ENCODE measurements at regions not wholly inside any gene's neighbourhood (a gene's known extent, or its start where the extent isn't known, plus 50 kb on each side); places are given as distances from the start of the nearest gene placed in this dataset.

DNA sequence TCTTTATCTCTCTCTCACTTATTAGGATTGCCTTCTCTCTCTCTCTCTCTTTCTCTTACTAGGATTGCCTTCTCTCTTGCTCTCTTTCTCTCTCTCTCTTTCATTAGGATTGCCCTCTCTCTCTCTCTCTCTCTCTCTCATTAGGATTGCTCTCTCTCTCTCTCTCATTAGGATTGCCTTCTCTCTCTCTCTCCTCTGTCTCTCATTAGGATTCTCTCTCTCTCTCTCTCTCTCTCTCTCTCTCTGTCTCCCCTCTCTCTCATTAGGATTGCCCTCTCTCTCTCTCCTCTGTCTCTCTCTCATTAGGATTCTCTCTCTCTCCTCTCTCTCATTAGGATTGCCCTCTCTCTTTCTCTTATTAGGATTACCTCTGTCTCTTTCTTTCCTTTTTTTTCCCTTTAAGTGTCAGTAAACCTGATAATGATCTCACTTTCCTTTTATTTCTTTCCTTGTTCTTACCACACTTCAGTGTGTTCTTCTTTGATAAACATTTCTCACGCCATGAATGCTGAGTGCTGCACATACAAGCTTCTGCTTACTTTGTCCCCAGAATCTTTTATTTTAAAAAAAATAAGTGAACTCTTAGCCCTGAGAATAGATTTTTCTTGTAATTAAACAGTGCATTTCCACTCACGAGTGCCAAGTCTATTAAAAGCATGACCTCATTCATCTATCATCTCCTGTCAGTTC is 243.4 kb upstream of the TBC1D5 start:
- no peak for DNase-seq (ENCODE audit: low spot score)

DNA sequence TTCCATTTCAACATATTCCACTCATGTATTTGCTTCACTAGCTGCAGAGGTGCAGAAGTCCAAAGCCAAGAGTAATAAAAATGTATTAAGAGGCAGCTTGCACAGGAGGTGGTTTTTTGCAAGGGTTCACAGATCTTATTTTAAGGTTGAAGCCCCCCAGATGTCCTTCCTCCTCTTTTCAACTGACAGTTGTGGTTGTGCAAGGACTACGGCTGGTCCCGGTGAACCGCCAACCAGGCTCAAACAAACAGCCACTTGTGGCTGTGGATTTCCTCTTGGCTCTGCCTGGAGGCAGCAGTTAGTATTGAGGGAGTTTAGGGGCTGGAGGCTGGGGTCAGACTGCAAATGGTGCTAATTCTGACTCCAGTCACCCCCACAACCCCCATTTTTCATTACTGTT is 240.7 kb upstream of the TBC1D5 start:
- DNase-seq (ENCODE audit: low spot score), result no peak

DNA sequence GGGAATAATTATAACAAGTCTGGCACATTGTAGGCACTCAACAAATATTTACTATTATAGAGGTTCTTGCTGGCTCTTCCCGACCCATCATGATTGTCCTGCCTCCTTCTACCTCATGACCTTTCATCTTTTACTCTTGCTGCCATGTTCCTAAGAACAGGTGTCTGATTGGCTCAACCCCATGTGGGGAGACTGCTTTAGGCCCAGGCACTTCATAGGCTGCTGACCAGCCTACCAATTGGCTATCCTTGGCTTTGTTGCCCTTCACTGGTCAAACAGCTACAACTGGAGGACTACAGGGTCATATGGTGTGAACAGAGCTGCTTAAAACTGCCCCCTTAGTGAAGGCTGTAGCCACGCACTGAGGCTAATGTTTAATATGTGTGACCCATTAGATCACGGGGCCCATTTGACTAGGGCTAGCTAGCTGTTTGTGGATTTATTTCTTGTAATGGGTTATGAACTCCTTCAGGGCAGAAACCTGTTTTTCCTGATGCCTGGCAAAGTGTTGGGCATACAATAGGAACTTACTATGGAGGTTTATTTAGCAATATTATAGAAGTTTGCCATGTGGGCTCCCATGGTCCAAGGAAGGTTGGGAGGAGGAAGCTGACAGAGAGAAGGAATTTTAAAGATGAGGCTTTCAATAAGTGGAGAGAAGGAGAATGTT is 239.9 kb upstream of the TBC1D5 start:
- DNase-seq (ENCODE audit: low spot score), result no peak

DNA sequence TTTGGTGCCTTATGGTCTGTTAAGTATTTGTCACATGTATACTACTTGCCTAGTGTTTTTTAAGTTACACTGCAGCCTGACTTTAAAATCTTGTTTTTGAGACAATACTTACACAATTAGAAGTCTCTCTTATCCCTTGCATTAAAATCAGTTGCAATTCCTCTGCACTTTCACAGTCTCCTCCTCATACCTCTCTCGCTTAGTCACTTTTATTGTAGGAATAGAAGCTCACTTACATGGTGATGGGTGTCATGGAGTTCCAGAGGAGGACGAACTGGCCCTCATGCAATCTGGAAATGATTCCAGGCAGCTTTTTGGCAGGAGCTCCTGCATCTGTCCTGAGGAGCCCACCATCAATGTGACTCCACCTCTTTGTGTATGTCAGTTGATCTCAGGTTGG is 238.4 kb upstream of the TBC1D5 start:
- DNase-seq (ENCODE audit: low spot score), result no peak

DNA sequence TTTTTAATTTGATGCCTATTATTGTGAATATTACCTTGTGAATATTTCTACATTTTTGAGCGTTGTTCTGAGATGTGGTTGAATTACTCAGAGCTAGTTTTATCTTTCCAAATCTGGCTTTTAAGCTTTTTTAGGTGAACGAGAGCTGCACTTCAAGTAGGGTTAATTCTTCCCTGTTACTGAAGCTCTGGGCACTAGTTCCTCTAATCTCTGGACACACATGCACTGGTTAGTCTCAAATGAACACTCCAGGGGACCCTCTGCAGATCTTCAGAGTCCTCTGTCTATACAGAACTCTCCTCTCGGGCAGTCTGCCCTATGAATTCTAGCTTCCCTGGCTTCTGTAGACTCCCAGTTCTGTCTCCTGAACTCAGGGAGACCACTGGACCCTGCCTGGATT is 237.5 kb upstream of the TBC1D5 start:
- no peak for DNase-seq (ENCODE audit: low spot score)

DNA sequence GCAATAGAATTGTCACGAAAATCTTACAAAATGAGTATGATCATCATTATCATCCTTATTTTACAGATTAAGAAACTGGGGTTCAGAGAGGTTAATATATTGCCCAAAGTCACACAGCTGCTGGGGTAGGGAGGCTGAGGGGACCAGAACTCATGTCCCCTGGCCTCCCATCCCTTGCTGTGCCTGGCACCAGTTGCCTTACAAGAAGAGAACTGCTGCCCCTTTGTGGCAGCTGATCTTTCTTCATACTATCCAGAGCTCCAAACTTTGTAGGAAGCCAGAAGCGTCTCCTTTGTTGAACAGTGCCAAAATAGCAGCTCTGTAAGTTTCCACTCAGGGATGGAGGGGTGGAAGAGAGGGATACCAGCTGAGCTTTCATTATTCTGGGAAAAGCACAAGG is 236.8 kb upstream of the TBC1D5 start:
- DNase-seq (ENCODE audit: low spot score), result no peak

DNA sequence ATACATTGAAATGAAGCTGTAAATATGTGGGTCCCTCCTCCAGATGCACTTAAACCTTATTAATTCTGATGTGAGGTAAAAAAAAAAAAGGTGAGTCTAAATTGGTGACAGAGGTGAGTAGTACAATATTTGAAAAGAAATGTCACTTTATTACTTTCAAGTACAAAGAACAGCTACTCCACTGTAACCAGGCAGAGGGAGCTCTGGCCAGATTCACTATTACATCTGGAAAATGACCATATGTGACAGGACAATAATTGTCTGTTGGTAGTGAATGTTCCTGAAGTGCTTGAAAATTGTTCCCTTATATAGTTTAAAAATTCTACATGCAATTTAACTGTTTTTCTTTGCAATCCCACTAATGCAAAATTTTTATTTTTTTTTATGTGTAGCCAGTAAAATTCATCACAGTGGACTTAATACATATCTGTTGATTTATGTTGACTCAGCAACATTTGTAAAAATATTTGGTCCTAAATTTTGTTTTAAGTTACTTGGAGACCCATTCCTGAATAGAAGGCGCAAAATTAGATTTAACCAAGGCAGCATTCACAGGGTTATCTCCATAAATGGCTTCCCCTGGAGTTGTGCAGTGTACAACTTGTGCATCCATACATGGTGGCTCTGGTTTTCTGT is 231.9 kb upstream of the TBC1D5 start:
- no peak for DNase-seq (ENCODE audit: low spot score)

DNA sequence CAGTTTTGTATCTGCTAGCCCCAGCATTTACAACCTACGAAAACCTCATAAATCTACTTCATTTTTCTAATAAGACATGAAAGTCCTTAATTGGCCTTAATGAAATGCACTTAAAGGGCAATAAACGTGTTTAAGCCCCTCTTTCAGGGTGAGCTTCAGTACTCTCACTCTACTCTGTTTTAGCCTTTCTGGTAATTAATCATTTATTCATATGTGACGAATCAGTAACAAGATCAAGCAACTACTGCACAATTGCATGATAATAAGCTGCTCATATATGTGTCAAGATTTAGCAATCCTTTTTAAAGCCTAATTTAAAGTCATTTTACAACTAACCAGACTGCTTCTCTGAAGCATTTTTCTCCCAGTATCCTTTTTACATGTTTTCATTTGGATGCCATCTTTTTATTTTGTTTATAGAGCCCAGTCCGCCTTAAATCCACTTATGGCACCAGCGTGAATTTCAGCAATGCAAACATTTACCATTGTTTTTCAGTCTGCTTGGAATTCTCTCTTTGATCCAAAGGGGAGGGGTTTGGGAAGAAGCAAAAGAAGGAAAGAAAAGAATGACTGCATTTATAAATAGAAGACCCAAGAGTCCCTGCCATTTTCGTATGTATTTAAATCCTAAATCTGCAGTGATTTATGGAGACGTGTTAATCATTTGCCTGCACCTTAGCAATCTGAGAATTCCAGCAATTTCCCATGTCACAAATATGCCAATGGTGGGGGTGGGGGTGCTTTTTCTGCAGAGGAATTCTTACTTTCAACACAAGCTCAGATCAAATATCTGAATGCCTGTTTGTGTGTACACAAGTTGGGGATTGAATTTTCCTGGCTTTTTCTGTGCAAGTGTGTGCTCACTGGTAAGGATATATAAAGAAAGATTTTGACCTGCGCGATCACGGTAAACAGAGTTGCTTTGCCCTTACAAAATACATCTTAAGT is 230.8 kb upstream of the TBC1D5 start:
- no peak for DNase-seq (ENCODE audit: low spot score)

DNA sequence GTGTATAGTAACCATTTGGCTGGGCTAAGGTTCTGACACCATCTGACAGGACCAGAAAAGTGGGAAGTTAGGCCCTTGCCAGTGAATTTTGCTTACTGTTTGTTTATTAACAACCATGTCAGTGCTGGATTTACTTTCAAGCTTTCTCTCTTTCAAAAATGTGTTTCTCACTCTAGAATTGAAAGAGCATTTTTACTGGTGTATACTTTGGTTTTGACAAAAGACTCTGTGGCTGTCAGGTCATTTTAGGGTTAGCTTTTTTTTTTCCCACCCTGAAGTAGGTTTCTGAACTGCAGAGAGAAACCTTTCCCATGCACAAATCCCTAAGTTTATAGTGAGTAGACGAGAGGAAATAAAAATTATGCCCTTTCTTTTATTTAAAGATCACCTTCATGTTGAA is 230.0 kb upstream of the TBC1D5 start:
- no peak for DNase-seq (ENCODE audit: low spot score)

DNA sequence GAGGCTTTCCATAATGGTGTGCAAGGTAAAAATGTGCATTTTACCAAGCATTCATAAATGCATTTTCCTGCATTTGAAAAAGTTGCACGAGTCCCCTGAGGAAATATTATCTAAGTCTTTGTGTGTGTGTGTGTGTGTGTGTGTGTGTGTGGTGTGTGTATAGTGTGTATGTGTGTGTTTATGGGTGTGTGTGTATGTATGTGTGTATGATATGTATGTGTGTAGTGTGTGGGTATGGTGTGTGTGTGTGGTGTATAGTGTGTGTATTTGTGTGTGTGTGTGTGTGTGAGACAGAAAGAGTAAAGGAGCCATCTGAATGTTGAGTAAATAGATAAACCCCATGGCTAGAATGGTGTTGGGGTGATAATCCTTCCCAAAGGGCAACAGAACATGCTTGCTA is 229.6 kb upstream of the TBC1D5 start:
- DNase-seq (ENCODE audit: low spot score), result no peak

DNA sequence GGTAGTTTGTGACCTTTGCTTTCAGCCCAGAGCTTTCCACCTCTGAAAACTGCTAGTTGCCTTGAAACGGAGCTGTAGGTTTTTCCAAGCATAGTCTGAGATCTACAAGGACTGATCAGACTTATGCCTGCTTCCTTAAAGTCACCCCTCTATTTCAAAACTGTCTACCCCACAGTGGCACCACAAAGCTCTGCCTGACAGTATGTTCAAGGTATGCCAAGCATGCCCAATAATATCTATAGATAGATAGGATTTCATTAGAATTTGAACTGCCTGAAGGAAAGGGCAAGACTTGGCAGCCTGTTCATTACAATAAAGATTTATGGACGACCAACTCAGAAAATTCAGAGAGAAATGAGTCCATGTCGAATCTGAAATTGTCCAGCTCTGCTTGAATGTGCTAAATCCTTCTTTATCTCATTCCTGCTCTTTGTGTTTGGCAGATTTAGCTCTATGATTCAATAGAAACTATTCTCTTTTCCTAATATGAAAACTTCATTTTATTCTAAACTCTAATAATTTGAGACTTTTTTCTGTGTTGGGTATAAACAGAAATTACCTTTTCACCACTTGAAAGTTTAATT is 227.6 kb upstream of the TBC1D5 start:
- no peak for DNase-seq (ENCODE audit: low spot score)

DNA sequence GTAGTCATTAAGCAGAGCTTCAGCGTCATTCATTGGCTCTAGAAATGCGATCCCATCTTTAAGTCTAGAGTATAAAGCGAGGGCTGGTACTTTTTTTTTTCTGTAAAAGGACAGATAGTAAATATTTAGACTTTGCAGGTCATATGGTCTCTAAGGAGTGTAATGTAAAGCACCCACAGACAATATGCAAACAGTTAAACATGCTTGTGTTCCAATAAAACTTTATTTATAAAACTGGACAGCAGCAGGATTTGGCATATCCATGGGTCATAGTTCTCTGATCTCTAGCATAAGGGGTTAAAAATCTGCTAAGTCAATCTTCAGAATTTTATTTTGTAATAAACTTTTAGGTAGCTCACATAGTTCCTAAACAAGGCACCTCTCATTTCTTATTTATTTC is 226.8 kb upstream of the TBC1D5 start:
- DNase-seq (ENCODE audit: low spot score), result no peak

DNA sequence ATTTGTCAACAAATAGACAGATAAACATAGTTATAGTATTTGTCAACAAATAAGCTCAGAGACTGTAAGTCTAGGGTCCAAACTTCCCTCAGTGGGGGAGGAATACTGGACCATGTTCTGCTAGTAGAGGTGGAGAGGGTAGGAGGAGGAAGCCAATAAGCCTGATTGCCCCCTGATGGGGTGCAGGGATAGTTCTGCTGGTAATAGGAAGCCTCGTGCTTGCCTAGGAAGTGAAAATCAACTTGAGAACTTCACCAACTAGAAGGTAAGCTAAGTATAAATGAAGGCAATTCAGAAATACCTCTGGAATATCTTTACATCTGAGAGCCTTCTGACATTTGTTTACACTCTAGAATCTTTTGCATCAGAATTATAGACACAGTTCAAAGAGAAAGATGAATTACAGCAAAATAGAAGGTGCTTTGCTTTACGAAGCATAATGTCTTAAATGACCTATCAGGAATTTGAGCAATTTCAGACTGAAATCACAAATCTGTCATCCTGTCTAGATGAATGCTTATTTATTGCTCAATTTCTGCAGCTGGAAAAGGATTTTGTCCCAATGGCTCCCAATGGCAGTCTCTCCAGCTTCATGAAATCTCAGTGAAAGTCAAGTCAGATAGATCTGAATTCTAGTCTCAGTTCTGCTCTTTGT is 225.6 kb upstream of the TBC1D5 start:
- DNase-seq (ENCODE audit: low spot score), result no peak

DNA sequence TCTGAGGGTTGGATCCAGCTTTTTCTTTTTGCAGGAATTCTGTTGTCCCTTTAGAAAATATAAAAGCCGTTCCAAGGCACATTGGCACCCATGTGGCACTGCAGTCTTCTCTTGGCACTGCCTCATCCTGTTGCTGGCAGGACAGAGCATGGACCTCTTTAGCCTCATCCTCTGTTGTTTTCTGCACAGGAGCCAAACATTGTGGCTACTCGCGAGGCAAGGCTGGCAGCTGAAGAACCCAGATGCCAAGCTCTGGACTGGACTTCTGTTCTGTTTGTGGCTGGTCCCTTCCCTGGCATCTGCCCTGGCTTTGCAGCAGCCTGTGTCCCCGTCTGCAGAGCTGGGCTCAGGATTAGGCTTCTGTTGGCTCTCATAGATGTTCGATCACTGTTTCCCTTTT is 224.7 kb upstream of the TBC1D5 start:
- DNase-seq (ENCODE audit: low spot score), result no peak

DNA sequence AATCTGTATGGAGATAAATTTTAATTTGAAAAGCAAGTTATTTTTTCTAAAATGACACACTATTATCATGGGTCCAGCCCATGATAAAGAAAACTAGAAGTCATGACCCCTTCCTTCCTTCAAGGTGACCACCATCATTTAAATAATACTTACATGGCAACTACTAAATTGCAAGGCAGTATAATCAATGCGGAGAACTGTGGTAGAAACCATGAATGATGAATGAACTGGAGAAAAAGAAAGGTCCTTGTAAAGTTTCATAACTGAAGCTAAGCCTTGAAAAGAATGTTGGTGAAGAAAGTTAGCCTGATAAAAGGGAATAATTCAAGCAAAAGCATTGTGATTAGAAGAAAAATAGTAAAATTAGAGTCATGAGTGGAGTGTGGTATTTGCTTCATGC is 222.9 kb upstream of the TBC1D5 start:
- no peak for DNase-seq (ENCODE audit: low spot score)

DNA sequence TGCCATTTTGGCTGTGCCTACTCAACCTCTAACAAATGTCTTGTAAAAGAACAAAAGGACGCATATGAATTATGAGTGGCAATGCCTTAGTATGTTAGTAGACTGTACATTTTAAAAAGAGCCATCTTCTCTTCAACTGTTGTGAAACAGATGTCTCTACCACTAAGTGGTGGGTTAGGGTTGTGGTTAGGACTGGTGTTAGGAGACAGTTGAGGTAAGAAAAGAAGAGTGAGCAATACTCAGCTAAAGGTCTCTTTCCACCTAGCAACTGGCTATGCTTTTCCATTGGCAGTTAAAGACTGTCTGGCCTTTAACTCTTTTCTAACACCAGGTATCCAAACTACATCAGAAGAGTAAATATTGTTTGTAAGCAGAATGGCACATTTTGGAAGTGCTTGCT is 221.7 kb upstream of the TBC1D5 start:
- no peak for DNase-seq (ENCODE audit: low spot score)

DNA sequence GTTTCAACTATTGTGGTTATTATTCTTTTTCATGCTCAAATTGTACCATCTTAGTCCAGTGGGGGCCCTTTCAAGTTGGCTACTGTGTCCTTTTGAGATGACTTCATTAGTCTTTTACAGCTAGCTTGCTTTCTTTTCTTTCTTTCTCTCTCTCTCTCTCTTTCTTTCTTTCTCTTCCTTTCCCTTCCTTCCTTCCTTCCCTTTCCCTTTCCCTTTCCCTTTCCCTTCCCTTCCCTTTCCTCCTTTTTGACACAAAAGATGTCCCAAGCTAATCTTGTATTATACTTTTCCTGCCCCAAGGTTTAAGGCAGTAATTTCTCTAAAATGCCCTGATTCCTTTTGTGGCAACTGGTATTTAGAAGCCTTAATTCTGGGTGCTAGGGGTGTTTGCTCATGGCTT is 213.0 kb upstream of the TBC1D5 start:
- no peak for DNase-seq (ENCODE audit: low spot score)

DNA sequence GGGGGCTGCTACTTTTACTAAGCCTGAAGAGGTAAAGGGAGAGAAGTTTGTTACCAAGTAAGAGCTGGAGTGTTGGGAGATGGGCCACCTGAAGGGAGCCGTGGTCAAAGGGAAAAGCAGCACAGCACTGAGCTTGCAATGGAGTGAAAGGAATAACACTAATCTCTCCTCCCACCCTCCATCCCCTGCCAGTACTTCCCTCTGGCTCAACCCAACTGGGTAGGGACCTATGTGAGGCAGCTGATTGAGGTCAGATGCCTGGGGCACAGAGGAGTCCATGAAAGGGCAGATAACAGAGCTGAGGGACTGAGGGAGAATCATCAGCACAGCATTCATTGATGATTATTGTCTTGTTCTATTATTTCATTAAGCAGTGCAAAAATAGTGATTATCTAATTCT is 212.4 kb upstream of the TBC1D5 start:
- no peak for DNase-seq (ENCODE audit: low spot score)

DNA sequence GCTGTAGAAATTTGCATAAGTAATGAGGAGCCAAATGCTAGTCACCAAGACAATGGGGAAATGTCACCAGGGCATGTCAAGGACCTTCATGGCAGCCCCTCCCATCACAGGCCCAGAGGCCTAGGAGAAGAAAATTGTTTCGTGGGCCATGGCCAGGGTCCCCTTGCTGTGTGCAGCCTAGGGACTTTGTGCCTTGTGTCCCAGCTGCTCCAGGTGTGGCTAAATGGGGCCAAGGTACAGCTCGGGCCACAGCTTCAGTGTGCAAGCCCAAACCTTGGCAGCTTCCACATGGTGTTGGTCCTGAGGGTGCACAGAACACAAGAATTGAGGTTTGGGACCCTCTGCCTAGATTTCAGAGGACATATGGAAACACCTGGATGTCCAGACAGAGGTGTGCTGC is 208.8 kb upstream of the TBC1D5 start:
- DNase-seq (ENCODE audit: low spot score), result no peak

DNA sequence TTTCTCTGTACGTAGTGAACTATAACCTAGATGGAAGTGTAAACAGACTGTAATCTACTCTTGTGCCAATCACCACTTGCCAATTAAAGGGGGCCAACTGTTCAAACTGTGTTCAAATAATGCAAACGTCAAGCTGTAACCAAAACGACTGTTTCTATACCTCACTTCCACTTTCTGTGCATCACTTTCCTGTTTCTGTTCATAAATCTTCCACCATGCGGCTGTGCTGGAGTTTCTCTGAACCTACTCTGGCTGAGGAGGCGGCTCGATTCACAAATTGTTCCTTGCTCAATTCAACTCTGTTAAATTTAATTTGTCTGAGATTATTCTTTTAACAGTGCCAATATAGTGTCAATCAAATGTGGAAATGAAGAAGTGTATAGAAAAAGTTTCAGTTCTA is 206.7 kb upstream of the TBC1D5 start:
- DNase-seq (ENCODE audit: low spot score), result no peak

DNA sequence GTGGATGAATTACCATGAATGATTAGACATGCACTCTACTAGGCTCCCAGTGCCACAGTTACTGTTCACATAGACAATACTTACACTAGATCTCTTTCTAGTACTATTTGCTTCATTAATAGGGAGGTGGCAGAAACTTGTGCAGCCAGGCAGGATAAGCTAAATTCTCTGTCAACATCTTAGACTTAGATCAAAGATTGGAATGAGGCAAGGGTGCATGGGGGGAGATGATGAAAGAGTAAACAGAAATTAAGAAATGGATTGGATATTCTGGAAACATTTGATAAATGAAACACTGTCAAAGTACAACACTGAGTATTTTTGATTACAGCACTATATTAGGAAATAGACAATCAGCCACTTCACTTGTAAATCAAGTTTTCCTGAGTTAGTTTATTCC is 205.4 kb upstream of the TBC1D5 start:
- no peak for DNase-seq (ENCODE audit: low spot score)

DNA sequence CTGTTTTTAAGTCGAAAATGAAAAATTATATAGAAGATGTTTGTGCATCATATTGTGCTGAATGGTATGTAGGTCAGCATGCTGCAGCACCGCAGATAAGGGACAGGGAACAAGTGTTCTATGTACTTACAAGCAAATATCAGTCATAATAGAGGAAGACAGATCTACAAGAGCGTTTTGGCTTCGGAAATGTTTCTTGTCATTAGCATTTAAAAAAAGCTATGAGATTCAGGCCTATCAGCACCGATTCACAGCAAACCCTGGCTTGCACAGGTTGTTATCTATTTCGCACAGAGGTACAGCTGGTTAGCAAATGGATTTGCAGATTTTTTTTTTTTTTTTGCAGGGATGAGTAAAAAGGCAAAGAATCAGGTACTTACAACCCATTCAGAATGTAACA is 204.2 kb upstream of the TBC1D5 start:
- DNase-seq (ENCODE audit: low spot score), result no peak

All from AG08396 (cell line).